ENCODE measurements at regions not wholly inside any gene's neighbourhood (a gene's known extent, or its start where the extent isn't known, plus 50 kb on each side); places are given as distances from the start of the nearest gene placed in this dataset.

DNA sequence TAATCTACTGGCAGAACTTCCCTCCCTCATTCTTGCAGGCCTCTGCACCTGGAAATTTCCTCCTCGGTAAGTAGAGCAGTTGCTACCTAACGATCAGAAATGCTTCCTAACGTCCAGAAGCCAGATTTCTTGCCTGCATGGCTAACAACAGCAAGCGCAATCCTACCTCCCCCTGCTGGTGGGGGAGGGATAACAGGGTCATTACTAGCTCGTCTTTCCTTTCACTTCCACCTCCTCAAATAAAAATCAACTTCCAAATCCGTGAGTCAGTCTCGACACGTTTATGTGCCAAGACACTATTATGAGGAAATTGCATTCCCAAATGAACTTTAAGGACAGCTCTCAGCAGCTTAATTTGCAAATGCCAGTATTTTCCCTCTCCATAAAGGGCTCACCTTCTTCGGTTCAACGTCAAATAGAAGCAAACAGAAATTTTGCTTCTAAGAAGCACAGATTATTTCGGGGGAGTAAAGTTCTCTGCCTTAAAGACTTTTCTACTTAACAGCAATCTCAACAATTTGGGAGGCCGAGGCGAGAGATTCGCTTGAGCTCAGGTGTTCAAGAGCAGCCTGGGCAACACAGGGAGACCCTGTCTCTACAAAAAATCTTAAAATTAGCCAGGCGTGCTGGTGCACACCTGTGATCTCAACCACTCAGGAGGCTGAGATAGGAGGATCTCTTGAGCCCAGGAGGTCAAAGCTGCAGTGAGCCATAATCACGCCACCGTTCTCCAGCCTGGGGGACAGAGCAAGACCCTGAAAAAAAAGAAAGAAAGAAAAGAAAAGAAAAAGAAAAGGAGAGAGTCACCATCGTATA, 188.6 kb upstream of the PSMD7 start:
- intact Hi-C loops (cut with micrococcal nuclease): no loop called here
- no peak overlapping the region for H3K56ac ChIP-seq (ENCODE audit: extremely low read depth, insufficient read depth, low read length)
- DNase-seq (peak; percentile 2), ATAC-seq (ENCODE audit: low read depth) (no peak)
- dilution Hi-C loops (cut with HindIII; ENCODE audit: low sequenced_read_pairs, unreplicated experiment): no loop called here
- TF ChIP-seq RCOR1 (IDR thresholded peaks at IDR 0.05; ENCODE audit: insufficient replicate concordance, low read length) (no peak), POLR2A (IDR thresholded peaks at IDR 0.05; ENCODE audit: low read depth, low read length) (no peak), MXI1 (IDR thresholded peaks at IDR 0.05; ENCODE audit: borderline replicate concordance, low read depth, low read length) (no peak), BHLHE40 (IDR thresholded peaks at IDR 0.05; ENCODE audit: low read depth, low read length) (no peak), SMC3 (IDR thresholded peaks at IDR 0.05; ENCODE audit: low read depth, low read length) (no peak), CHD1 (IDR thresholded peaks at IDR 0.05; ENCODE audit: low read depth, low read length) (no peak), RFX5 (IDR thresholded peaks at IDR 0.05; ENCODE audit: low read depth, low read length) (no peak), MAFK (IDR thresholded peaks at IDR 0.05; ENCODE audit: low read depth, low read length) (no peak), FOS (IDR thresholded peaks at IDR 0.05; ENCODE audit: low read depth, low read length) (no peak), CEBPB (IDR thresholded peaks at IDR 0.05; ENCODE audit: low read depth, low read length) (no peak), MAZ (IDR thresholded peaks at IDR 0.05; ENCODE audit: borderline replicate concordance, low read depth, low read length) (no peak), NFE2L2 (IDR thresholded peaks at IDR 0.05; ENCODE audit: low read depth, low read length) (no peak), RAD21 (IDR thresholded peaks at IDR 0.05; ENCODE audit: low read length) (no peak)
- TF ChIP-seq, protein P1, sequence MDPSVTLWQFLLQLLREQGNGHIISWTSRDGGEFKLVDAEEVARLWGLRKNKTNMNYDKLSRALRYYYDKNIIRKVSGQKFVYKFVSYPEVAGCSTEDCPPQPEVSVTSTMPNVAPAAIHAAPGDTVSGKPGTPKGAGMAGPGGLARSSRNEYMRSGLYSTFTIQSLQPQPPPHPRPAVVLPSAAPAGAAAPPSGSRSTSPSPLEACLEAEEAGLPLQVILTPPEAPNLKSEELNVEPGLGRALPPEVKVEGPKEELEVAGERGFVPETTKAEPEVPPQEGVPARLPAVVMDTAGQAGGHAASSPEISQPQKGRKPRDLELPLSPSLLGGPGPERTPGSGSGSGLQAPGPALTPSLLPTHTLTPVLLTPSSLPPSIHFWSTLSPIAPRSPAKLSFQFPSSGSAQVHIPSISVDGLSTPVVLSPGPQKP (IDR thresholded peaks at IDR 0.05; ENCODE audit: borderline replicate concordance, low read depth, low read length): no peak
- TF ChIP-seq, protein P2, sequence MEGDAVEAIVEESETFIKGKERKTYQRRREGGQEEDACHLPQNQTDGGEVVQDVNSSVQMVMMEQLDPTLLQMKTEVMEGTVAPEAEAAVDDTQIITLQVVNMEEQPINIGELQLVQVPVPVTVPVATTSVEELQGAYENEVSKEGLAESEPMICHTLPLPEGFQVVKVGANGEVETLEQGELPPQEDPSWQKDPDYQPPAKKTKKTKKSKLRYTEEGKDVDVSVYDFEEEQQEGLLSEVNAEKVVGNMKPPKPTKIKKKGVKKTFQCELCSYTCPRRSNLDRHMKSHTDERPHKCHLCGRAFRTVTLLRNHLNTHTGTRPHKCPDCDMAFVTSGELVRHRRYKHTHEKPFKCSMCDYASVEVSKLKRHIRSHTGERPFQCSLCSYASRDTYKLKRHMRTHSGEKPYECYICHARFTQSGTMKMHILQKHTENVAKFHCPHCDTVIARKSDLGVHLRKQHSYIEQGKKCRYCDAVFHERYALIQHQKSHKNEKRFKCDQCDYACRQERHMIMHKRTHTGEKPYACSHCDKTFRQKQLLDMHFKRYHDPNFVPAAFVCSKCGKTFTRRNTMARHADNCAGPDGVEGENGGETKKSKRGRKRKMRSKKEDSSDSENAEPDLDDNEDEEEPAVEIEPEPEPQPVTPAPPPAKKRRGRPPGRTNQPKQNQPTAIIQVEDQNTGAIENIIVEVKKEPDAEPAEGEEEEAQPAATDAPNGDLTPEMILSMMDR (conservative IDR thresholded peaks at IDR 0.05; ENCODE audit: low read depth, low read length): no peak
- TF ChIP-seq, protein P3, sequence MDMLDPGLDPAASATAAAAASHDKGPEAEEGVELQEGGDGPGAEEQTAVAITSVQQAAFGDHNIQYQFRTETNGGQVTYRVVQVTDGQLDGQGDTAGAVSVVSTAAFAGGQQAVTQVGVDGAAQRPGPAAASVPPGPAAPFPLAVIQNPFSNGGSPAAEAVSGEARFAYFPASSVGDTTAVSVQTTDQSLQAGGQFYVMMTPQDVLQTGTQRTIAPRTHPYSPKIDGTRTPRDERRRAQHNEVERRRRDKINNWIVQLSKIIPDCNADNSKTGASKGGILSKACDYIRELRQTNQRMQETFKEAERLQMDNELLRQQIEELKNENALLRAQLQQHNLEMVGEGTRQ (IDR thresholded peaks at IDR 0.05; ENCODE audit: low read depth, low read length): no peak
- H2AK5ac ChIP-seq (ENCODE audit: low read depth, low read length): no peak overlapping the region
- CTCF ChIA-PET: no interaction called here
- H3K4ac ChIP-seq (ENCODE audit: low read depth, low read length): no peak overlapping the region
- H3K9ac ChIP-seq (ENCODE audit: low read depth, low read length): no peak overlapping the region
- H3K14ac ChIP-seq (replicated peaks; ENCODE audit: low read depth, low read length): no peak overlapping the region
- WGBS, 2 experiments (ENCODE audit: extremely low coverage in 2 of 2, insufficient read length in 1 of 2): 72% methylated on average over 5 of the region's 18 CpGs; no CpG with 5 or more reads in 1 of the 2 experiments
- no TSS peak for BruUV-seq (replicated peaks)
- H4K8ac ChIP-seq (ENCODE audit: low read depth in 2 of 2, low read length in 2 of 2): no peak overlapping the region
- no peak overlapping the region for H3K4me3 ChIP-seq (ENCODE audit: insufficient read depth, low read depth, low read length)
- no peak overlapping the region for H2AFZ ChIP-seq (replicated peaks; ENCODE audit: low read length, poor library complexity)
- H3K27me3 ChIP-seq (ENCODE audit: control insufficient read depth, insufficient read depth, low read length): no peaks in the 10 kb centered on the region
- in situ Hi-C loops (cut with MboI; ENCODE audit: low sequenced_read_pairs): no loop called here
- no peak overlapping the region for H3K18ac ChIP-seq (ENCODE audit: low read depth, low read length)
- POLR2A ChIA-PET (ENCODE audit: unreplicated experiment): no interaction called here
- H4K5ac ChIP-seq (ENCODE audit: low read depth, low read length): no peak overlapping the region
- H2BK120ac ChIP-seq (ENCODE audit: low read depth, low read length): no peak overlapping the region
- H2BK5ac ChIP-seq (ENCODE audit: low read depth, low read length, poor library complexity, severe bottlenecking): no peak overlapping the region
- H3K23ac ChIP-seq (ENCODE audit: low read depth, low read length): no peak overlapping the region
- H3K27ac ChIP-seq (ENCODE audit: insufficient read depth, low read length): no peak overlapping the region
- H3K79me1 ChIP-seq (ENCODE audit: low read depth in 1 of 2, low read length in 2 of 2): no peaks in the 10 kb centered on the region
- no peak overlapping the region for H2AK9ac ChIP-seq (replicated peaks; ENCODE audit: low read depth, low read length, poor library complexity)
- no peaks in the 10 kb centered on the region for H3K4me1 ChIP-seq (ENCODE audit: control insufficient read depth, insufficient read depth, low read length)
- H4K20me1 ChIP-seq (ENCODE audit: insufficient read depth, low read length): no peaks in the 10 kb centered on the region
- H3K36me3 ChIP-seq (ENCODE audit: control insufficient read depth, insufficient read depth, low read length): no peaks in the 10 kb centered on the region
- no peak overlapping the region for H2BK15ac ChIP-seq (ENCODE audit: low read depth, low read length)
- no peak overlapping the region for H3K4me2 ChIP-seq (ENCODE audit: low read depth, low read length)
- no peaks in the 10 kb centered on the region for H3K9me3 ChIP-seq (ENCODE audit: control insufficient read depth, insufficient read depth, low read length)
- no peak overlapping the region for H4K91ac ChIP-seq (ENCODE audit: insufficient read depth, low read depth, low read length)
- no peak overlapping the region for H2BK20ac ChIP-seq (ENCODE audit: low read depth, low read length)
- no peaks in the 10 kb centered on the region for H3K9me1 ChIP-seq (ENCODE audit: insufficient read depth, low read length)
